Glutamatergic neuron (in vitro differentiated cells): ENCODE measurements at regions not wholly inside any gene's neighbourhood (a gene's known extent, or its start where the extent isn't known, plus 50 kb on each side); places are given as distances from the start of the nearest gene placed in this dataset.

Experiments used
- DNase-seq: peaks from one replicate; pipeline ENCODE4 v3.0.0; 2022
- H3K27ac Mint-ChIP-seq: one replicate; pipeline ENCODE4 v1.8.0; 2020; ENCODE audit warnings: mild to moderate bottlenecking, mixed read lengths, inconsistent platforms; ENCODE audit not compliant: unreplicated experiment
- H3K27me3 Mint-ChIP-seq: one replicate; pipeline ENCODE4 v1.8.0; 2020; ENCODE audit warnings: mild to moderate bottlenecking, moderate library complexity, mixed read lengths, inconsistent platforms; ENCODE audit not compliant: unreplicated experiment
- H3K36me3 Mint-ChIP-seq: one replicate; pipeline ENCODE4 v1.8.0; 2020; ENCODE audit warnings: mild to moderate bottlenecking, mixed read lengths, inconsistent platforms; ENCODE audit not compliant: unreplicated experiment
- H3K4me1 Mint-ChIP-seq: one replicate; pipeline ENCODE4 v1.8.0; 2020; ENCODE audit warnings: mild to moderate bottlenecking, low read depth, mixed read lengths, inconsistent platforms; ENCODE audit not compliant: unreplicated experiment
- H3K4me3 Mint-ChIP-seq: one replicate; pipeline ENCODE4 v1.8.0; 2020; ENCODE audit warnings: mild to moderate bottlenecking, mixed read lengths, inconsistent platforms; ENCODE audit not compliant: unreplicated experiment
- H3K9me3 Mint-ChIP-seq: one replicate; pipeline ENCODE4 v1.8.0; 2020; ENCODE audit warnings: mild to moderate bottlenecking, moderate library complexity, mixed read lengths, inconsistent platforms; ENCODE audit not compliant: unreplicated experiment
- CTCF ChIP-seq: fragments of 200-600 bp; sonication (generic); IDR thresholded peaks from one replicate; pipeline ENCODE4 v1.5.0; 2021; ENCODE audit not compliant: partially characterized antibody, unreplicated experiment

GRCh38 chr13:29683041-29683440 lies 87.6 kb upstream of the SLC7A1 start:
- H3K27ac Mint-ChIP-seq: no peak overlapping the region
- H3K4me1 Mint-ChIP-seq: peaks cover 4% of the 10 kb centered on the region
- no peak overlapping the region for H3K4me3 Mint-ChIP-seq
- DNase-seq: no peak
- peaks cover 3% of the 10 kb centered on the region for H3K27me3 Mint-ChIP-seq
- H3K36me3 Mint-ChIP-seq: no peaks in the 10 kb centered on the region
- TF ChIP-seq CTCF: no peak
- peaks cover 4% of the 10 kb centered on the region for H3K9me3 Mint-ChIP-seq

- Mint-ChIP-seq H3K36me3 (no peaks in the 10 kb centered on the region), H3K27ac (peak overlapping the region; percentile 57), H3K27me3 (peaks cover 3% of the 10 kb centered on the region), H3K9me3 (peaks cover 4% of the 10 kb centered on the region), H3K4me1 (peaks cover 4% of the 10 kb centered on the region), H3K4me3 (no peak overlapping the region)
- no peak for DNase-seq
- no peak for TF ChIP-seq CTCF
These were observed 86.4 kb upstream of the SLC7A1 start for GRCh38 chr13:29681864-29682263.

- no peak overlapping the region for H3K27ac Mint-ChIP-seq
- peaks cover 4% of the 10 kb centered on the region for H3K9me3 Mint-ChIP-seq
- peaks cover 4% of the 10 kb centered on the region for H3K4me1 Mint-ChIP-seq
- DNase-seq: no peak
- H3K27me3 Mint-ChIP-seq: peaks cover 3% of the 10 kb centered on the region
- no peak overlapping the region for H3K4me3 Mint-ChIP-seq
- no peaks in the 10 kb centered on the region for H3K36me3 Mint-ChIP-seq
- TF ChIP-seq CTCF: no peak
These were observed 84.0 kb upstream of the SLC7A1 start for GRCh38 chr13:29679396-29680053.

GRCh38 chr13:29677627-29678026 lies 82.1 kb upstream of the SLC7A1 start:
- no peak for DNase-seq
- Mint-ChIP-seq H3K27ac (no peak overlapping the region), H3K9me3 (peaks cover 7% of the 10 kb centered on the region), H3K4me3 (no peak overlapping the region), H3K4me1 (peaks cover 4% of the 10 kb centered on the region), H3K27me3 (peaks cover 3% of the 10 kb centered on the region), H3K36me3 (no peaks in the 10 kb centered on the region)
- no peak for TF ChIP-seq CTCF

- TF ChIP-seq CTCF: no peak
- H3K27ac Mint-ChIP-seq: no peak overlapping the region
- no peak for DNase-seq
- peaks cover 3% of the 10 kb centered on the region for H3K27me3 Mint-ChIP-seq
- H3K4me3 Mint-ChIP-seq: no peak overlapping the region
- H3K4me1 Mint-ChIP-seq: peaks cover 4% of the 10 kb centered on the region
- peaks cover 7% of the 10 kb centered on the region for H3K9me3 Mint-ChIP-seq
- no peaks in the 10 kb centered on the region for H3K36me3 Mint-ChIP-seq
These were observed 81.5 kb upstream of the SLC7A1 start for GRCh38 chr13:29676941-29677452.
